NCI-H774 (cell line): ENCODE measurements at regions not wholly inside any gene's neighbourhood (a gene's known extent, or its start where the extent isn't known, plus 50 kb on each side); places are given as distances from the start of the nearest gene placed in this dataset.
A peak's percentile ranks its signal among the peaks of the same experiment; 100 is the strongest.

ENCODE experiments used
- DNase-seq: peaks from one replicate; lab custom pipeline; 2025; lab: John Stamatoyannopoulos, UW

DNA sequence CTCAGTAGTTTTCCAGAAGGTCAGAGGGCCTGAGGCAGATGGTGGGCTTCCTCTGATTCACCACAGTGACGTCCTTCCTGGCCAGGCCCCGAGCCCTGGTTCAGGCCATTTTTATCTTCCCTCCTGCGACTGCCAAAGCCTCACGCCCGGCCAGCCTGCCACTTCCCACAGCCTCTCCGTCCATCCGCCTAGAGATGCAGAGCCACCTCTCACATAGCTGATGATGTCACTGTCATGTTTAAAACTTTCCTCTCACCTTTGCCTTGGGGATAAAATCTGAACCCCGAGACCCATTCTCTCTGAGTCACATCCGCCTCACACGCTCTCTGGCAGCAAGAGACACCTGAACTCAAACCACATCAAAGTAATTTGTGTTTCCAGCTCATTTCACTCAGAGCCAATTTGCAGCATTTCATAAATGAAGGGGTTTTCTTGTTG is 175.3 kb downstream of the QDPR start:
- no peak for DNase-seq

DNA sequence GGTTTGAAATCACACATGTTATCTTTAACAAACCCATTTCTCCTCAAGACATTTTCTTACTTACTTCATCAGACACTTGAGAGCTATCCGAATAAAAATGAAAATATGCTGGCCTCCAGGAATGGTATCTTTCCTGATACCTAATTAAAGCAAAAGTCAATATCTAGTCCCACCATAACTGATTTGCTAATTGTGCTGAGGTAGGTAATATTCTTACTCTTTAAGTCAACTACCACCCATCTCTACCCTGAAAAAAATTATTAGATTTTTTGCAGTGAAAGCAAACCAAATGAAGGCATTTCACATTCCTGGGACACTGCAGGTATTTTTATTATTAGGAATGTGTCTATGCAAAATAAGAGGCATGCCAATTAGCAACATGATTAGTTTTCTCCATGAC is 175.8 kb downstream of the QDPR start:
- DNase-seq: no peak

DNA sequence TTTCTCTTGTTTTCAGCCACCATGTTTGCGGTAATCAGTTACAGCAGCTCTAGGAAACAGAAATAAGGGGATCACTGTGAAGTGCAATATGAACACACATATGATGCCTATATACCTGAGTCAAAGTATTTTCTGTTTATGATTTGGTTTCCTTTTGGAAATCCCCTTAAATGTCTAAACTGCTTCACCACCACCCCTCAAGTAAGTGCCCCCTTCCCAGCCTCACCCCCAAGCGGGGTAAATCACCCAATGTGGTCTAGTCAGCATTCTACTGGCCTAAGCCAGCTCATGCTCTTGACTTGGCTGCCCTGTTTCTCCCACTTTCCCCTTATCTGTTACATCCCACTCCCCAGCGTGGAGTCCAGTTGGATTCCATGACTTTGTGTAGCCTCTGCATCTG is 176.5 kb downstream of the QDPR start:
- DNase-seq: no peak

DNA sequence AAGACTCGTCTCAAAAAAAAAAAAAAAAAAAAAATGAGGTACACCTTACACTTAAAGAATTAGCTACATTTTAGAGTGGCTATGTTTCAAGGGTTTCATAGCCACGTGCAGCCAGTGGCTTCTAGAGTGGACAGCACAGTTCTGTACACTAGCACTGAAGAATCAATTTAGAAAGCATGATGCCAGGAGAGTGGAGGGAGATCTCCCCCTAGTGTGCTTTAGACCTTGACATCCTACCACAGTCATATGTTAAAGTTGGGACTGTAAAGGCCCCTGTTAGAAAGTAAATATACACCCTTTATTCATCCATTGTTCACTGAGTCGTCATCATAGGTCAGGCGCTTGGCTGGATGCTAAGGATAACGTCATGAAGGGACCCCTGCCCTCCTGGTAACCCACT is 179.4 kb downstream of the QDPR start:
- DNase-seq: no peak

DNA sequence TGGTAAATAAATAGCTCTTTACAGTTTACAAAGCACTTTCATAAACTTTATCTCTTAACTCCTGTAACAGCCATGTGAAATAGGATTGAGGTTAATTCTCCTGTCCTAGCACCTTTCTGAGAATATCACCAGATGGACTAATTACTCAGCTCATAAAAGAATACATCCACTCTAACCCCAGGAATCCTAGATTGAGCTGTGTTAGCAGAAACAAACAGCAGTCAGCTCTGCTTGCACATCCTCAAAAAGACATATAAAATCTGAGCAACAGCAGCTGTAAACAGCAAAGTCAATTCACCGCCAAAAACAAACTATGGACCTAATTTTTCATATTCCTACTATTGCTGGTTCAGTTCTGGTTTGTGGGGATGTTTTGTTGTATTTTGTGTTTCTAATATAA is 182.8 kb downstream of the QDPR start:
- DNase-seq: no peak

DNA sequence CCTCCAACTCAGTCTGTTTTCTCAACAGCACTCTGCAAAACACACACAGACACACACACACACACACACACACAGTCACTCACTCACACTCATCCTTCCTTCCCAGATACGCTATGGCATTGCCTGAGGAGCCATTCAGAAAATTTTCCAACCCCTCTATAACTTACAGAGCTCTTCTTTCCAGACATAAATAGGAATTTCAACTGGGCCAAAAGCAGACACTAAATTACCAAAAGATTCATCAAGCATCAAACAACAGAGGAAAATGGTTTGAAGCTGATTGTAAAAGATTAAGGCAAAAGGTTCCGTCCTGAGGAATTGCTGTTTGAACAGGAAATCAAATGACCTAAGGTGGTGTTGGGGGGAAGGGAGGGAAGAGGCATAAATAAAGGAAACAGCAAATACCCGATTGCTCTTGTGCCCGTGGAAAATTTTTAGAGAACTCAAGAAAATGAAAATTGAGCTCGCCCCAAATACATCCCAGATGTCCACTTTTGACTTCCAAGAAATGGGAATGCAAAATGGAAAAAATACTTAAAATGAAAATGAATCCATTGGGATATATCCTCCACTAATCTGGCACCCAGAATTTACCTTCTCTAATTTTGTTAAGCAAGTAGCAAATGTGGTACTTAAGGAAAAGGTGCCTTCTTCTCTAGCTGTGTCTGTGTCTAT is 183.6 kb downstream of the QDPR start:
- no peak for DNase-seq

DNA sequence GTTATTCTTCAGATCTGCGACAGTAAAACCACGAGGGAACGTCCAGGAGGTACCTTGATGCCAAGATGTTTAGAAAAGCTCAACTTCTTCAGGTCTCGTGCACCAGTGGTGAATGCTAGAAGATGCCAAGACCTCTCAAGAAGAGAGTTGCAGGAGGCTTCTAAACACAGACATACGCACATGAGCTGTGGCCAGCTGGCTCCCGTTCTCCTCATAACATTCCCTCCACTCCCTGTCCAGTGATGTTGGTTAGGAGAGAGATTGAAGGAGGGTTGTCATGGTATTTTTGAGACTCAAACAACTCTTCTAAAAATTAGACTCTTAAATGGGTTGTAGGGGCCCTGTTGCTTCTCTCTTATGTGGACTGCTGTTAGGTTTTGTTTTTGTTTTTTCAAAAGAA is 184.3 kb downstream of the QDPR start:
- DNase-seq: no peak

DNA sequence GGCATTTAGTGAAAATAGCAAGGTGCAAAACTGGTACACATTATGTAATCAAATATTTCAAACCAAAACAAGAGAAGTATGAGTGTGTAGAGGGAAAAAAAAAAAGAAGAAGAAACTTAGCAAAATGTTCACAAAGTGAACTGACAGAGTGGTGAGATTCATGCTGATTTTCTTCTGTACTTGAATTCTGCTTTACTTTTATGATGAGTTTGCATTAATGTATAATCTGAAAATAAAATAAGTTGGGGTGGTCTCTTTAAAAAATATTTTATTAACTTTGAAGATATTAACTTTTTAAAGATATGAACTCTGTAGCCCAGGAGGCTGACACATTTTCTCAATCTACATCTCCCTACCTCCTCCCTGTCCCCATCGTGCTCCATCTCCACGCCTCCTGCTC is 185.1 kb downstream of the QDPR start:
- no peak for DNase-seq

DNA sequence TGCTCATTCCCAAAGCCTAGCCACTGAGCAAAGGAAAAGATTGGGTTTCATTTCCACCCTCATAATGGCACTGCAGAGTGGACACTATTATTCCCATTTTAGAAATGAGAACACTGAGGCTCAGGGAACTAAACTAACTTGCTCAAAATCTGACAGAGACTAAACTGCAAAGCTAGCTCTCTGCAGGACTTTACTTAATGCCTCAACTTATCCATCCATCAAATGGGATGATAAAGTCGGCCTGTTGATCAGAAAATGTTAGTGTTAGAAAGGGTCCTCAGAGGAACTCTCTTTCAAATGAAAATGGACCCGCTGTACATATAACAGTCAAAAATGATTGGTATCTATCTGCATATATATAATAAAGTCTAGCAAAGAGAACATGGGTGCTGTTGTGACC is 186.8 kb downstream of the QDPR start:
- DNase-seq: no peak

DNA sequence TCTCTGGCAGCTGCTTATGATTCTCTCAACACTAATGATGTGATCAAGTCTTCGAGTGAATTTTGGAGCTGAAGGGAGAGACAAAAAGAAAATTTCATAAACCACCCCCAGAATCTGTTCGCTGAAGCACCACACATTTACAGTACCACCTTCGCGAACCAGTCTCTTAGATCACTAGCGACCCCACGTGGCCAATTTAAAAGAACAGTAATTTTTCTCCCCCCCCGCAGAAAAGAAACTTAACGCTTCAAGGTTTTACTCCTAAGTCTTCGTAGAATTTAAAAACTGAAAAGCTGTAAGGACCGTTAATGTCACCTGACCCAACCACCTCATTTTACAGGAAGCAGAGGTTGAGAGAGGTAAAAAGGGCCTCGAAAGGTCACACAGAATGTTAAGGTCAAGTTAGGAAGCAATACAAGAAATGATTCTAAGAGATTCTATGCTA is 187.5 kb downstream of the QDPR start:
- peak; percentile 5 for DNase-seq

DNA sequence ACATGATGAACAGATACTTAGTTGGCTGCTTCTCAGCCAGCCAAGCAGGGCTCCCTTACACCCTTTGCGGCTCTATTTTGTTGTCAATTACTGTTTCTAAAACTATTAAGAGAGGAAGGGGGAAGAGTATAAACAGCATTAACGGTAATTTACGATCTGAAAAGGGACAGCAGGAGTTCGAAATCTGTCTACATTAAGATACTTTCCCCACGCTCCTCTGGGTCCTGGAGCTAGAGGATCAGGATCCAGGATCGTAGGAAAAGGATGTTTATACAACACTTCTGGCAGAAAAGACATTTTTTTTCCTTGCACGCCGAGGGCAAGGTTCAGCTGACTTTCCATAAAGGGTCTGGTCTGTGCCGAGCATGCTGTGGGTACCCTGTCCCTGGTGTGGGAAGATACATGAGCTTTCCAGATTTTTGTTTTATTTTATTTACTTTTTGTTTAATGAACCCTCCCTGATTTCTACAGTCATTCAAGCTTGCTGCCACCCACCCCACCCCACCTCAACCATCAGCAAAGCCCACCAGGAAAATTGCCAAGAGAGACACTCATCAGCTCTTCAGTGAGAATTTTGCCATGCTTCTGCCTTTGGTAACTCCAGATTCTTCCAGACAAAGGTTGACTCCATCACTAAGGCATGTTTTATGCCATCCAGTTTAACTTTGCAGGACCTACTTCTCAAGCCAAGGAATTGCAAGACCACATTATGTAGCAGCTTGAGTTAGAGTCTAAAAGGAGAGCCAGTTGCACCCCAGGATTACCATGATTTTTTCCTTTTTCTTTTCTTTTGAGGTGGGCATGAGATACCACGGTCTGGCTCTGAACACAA is 188.1 kb downstream of the QDPR start:
- no peak for DNase-seq

DNA sequence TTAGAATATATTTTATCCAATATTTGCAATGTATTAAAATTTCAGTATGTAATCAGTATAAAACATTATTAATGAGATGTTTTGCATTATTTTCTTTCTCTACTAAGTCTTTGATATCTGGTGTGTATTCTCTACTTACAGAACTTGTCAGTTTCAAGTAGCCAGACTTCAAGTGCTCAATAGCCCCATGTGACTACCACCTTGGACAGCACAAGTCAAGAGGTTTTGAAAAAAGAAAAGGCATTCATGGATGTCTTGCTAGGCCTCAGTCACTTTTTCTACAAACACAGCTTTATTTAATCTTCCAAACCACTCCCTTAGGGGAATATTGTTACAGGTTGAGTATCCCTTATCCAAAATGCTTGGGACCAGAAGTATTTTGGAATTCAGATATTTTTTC is 189.4 kb downstream of the QDPR start:
- DNase-seq: no peak

DNA sequence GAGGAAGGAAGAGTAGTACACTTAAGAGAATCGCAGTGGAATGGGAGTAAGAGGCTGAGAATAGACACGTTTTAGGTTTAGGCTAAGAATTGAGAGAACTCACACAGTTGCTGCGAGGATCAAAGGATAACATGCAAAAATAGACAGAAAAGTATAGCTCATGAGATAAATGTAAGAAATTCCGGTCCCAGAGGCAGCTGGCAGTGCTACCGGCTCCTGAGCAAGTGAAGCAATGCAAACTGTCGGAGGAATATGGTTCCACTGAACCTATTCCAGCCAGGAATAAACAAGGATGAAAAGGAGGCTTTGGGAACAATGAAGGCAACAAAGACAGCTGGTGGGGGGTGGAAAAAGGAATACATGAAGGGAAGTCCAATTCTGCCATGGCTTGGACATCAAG is 191.8 kb downstream of the QDPR start:
- DNase-seq: no peak

DNA sequence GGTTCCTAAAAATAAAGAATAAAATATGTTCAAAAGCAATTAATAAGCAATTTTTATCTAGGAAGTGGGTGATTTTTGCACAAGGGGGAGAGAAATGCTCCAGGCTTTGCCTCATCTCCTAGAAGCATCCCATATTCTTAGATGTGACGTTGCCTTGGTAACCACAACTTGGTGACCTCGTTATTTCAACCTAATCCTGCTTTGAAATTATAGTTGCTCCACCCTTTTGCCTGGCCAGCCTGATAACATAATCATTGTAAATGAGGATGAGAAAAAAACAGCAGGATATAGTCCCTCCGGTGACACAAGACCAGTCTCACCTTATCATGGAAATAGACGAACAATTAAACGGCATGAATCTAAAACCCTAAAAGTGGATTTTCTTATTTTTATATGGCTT is 194.4 kb downstream of the QDPR start:
- no peak for DNase-seq

DNA sequence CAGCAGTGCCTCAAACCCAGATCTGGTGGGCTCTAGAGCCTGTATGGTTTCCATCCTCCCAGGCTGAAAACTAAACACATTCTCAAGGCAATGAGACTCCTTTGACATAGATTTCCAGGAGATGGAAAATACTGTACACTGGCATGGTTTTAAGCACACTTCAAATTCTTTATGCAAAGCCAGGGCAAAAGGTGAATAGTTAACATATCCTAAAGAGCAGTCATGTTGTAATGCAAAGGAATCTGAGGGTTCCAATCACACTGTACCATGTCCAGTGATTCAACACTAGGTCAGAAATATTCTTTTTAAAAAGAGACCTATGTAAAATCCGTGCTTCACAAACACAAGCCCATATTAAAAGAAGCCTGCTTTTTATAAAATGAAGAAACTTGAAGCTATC is 195.3 kb downstream of the QDPR start:
- no peak for DNase-seq

DNA sequence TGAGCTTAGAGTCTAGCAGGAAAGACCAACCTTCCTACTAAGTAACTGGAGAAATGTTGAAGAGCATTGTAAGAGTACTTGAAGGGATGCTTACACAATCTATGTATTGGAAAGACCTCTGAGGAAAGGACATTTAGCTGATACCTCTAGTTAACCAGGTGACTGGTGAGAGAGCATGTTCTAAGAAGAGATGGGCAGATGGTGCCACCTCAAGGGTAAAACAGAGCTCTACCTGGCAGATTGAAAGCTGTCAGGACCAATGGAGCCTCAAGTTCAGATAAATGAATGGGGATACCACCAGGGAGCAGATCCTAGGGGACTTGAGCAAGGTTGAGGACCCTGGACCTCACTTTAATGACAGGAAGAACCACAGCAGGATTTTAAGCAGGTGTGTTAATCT is 196.4 kb downstream of the QDPR start:
- no peak for DNase-seq

DNA sequence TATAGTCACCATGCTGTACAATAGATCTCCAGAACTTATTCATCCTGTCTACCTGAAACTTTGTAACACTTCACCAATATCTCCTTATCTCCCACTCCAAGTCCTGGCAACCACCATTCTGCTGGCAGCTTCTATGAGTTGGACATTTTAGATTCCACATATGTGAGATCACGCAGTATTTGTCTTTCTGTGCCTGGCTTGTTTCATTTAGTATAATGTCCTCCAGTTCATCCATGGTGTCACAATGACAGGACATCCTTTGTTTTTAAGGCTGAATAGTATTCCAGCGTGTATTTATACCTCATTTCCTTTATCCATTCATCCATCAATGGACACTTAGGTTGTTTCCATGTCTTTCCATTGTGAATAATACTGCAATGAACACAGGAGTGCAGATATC is 198.7 kb downstream of the QDPR start:
- no peak for DNase-seq

DNA sequence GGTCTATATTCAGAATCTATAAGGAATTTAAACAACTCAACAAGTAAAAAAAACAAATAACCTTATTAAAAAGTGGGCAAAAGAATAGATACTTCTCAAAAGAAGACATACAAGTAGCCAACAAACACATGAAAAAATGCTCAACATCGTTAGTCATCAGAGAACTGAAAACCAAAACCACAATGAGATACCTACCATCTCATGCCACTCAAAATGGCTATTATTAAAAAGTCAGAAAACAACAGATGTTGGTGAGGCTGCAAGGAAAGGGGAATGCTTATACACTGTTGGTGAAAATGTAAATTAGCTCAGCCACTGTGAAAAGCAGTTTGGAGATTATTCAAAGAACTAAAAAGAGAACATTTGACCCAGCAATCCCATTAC is 201.6 kb downstream of the QDPR start:
- DNase-seq: no peak

DNA sequence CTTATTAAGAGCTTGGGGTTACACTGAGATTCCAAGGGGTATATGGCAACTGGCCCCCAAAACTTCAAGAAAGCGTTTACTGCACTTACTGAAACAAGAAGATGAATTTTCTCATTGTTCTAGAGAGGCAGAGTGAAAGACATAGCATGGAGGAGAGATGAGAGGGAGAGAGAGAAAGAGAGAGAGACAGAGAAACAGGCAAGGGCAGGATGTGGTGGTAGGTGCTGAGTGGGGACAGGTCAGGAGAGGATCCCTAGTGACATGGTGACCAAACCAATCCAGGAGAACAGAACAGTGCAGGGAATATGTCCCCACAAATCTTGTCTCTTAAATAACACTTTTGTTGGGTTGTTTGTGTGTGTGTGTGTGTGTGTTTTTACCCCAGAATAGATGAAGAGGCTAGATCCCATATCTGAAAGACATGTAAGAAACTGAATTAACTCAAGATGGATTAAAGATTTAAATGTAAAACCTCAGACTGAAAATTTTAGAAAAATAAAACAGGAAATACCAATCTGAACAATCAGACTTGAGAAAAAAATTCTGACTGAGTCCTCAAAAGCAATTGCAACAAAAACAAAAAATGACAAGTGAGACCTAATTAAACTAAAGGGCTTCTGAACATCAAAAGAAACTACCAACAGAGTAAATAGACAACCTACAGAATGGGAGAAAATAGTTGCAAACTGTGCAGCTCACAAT is 202.2 kb downstream of the QDPR start:
- no peak for DNase-seq

DNA sequence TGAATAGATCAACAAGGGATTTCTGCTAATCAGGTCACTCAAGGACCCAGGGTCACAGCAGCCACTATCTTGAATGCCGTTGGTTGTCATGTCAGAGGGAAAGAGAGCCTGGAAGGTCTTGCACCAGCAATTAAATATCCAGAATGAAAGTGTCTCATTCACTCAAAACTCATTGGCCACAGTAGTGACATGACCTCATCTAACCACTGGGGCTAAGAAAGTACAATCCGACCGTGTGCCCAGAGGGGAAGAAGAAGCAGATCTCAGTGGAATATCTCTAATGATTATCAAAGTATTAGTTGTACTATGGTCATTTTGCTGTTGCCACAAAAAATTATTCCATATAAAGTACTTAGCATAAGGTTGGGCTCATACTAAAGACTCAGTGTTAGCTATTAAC is 210.0 kb downstream of the QDPR start:
- DNase-seq: no peak

DNA sequence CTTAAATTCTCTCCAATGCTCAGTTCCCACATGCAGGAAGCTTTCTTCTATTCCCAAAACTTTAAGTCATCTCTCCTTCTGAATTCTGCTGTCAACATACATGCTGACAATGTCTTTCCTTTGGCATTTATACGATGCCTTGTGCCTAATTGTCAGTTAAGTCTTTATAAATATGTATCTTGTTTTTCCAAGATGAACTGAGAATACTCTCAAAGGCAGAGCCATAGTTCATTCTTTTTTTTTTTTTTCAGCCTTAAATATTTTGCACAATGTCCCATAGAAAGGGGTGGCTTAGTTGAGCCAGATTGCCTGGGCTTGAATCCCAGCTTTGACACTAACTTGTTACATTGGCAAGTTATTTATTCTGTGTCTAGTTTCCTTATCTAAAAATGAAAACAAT is 210.6 kb downstream of the QDPR start:
- DNase-seq: no peak

DNA sequence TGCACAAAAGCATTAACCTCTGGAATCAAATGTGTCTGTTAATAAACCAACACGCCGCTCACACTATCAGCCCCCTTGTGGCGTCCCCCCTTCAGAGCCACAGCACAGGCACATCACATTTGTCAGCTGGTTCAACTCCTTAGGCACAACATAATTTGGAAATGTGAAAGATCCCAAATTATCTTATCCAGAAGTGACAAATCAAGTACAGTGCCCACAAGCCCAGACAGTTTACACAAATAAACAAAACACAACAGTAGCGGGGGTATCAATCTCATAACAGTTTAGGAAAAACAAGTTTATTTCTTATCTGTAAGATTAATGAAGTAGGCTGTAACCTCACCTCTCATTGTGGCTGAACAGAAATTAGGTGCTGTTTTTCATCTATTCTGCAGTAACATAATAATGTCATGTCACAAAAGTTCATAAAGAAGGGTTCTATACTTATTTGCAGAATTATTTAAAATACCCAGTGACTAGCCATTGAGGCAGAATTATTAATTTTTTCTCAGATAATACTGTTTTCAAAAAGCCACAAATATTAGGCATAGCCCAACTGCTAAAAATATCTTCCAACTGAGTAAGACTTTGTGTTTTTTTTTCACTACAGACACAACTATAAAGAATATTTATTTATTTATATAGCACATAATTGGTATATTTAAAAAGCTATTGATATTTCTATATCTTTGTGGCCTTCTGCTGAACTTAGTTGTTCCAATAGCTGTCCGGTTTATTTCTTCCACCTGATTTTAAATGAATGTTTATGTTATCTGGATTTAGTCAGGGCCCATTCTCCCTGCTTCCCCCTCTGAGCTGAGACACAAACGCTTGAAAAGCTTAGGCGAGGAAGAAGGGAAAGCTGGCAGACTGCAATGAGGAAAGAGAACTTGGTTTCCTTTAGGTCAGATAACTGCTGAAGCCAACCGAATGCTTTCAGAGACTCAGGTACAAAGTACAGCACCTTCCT is 214.7 kb downstream of the QDPR start:
- no peak for DNase-seq
